Cardiac septum (tissue), 1 donor: ENCODE measurements at regions not wholly inside any gene's neighbourhood (a gene's known extent, or its start where the extent isn't known, plus 50 kb on each side); places are given as distances from the start of the nearest gene placed in this dataset.
"Not testable (repeated sequence)": the region's sequence is repeated elsewhere in the genome, so short reads cannot be mapped to it uniquely, and the experiment has no call there.

Experiments used
- DNase-seq: peaks from one replicate; pipeline ENCODE4 v3.0.0-alpha.2; 2020; ENCODE audit warnings: low spot score
- intact Hi-C: fragments of 100-400 bp; cut with DNase I; formaldehyde crosslinking; loops from one replicate; pipeline ENCODE4 v1.14.0; 2022
- donor health status: DM: no; HTN: no; CAD: no.

- intact Hi-C loops, DNase-seq: not testable (repeated sequence)
Observed at GRCh38 chr7:149930374-149931068, 56.8 kb downstream of the ATP6V0E2 start.

- intact Hi-C loops, result not testable (repeated sequence)
Observed at GRCh38 chr7:149933776-149934175, 60.0 kb downstream of the ATP6V0E2 start.

GRCh38 chr7:149947346-149947745 lies 73.6 kb downstream of the ATP6V0E2 start:
- intact Hi-C loops, DNase-seq: not testable (repeated sequence)

More at GRCh38 chr7:149933776-149934175, 60.0 kb downstream of the ATP6V0E2 start:
- not testable (repeated sequence) for DNase-seq

- DNase-seq, intact Hi-C loops: not testable (repeated sequence)
Observed at GRCh38 chr7:149948444-149948843, 74.7 kb downstream of the ATP6V0E2 start.

- intact Hi-C loops, DNase-seq: not testable (repeated sequence)
Observed at GRCh38 chr7:149949863-149950577, 76.3 kb downstream of the ATP6V0E2 start.

GRCh38 chr7:149950578-149950924 lies 76.8 kb downstream of the ATP6V0E2 start:
- intact Hi-C loops, DNase-seq: not testable (repeated sequence)

GRCh38 chr7:149951579-149951978 lies 77.8 kb downstream of the ATP6V0E2 start:
- intact Hi-C loops, DNase-seq: not testable (repeated sequence)

GRCh38 chr7:149958880-149959279 lies 85.1 kb downstream of the ATP6V0E2 start:
- DNase-seq, intact Hi-C loops: not testable (repeated sequence)

- DNase-seq, intact Hi-C loops: not testable (repeated sequence)
Observed at GRCh38 chr7:149960863-149961262, 87.1 kb downstream of the ATP6V0E2 start.

- DNase-seq, intact Hi-C loops: not testable (repeated sequence)
Observed at GRCh38 chr7:149961878-149962277, 88.1 kb downstream of the ATP6V0E2 start.

- DNase-seq, intact Hi-C loops: not testable (repeated sequence)
Observed at GRCh38 chr7:149962685-149963319, 89.0 kb downstream of the ATP6V0E2 start.

- intact Hi-C loops, DNase-seq: not testable (repeated sequence)
Observed at GRCh38 chr7:149963985-149964384, 90.2 kb downstream of the ATP6V0E2 start.

GRCh38 chr7:149966444-149966843 lies 92.7 kb downstream of the ATP6V0E2 start:
- DNase-seq, intact Hi-C loops: not testable (repeated sequence)

GRCh38 chr7:149972977-149973376 lies 99.2 kb downstream of the ATP6V0E2 start:
- DNase-seq, intact Hi-C loops: not testable (repeated sequence)

GRCh38 chr7:149973681-149974080 lies 99.9 kb downstream of the ATP6V0E2 start:
- intact Hi-C loops, result not testable (repeated sequence)

GRCh38 chr7:149975608-149976007 lies 101.8 kb downstream of the ATP6V0E2 start:
- intact Hi-C loops, DNase-seq: not testable (repeated sequence)

More at GRCh38 chr7:149973681-149974080, 99.9 kb downstream of the ATP6V0E2 start:
- DNase-seq, result not testable (repeated sequence)

- DNase-seq, intact Hi-C loops: not testable (repeated sequence)
Observed at GRCh38 chr7:149978537-149978936, 104.8 kb downstream of the ATP6V0E2 start.

- intact Hi-C loops, DNase-seq: not testable (repeated sequence)
Observed at GRCh38 chr7:149978944-149979343, 105.2 kb downstream of the ATP6V0E2 start.

GRCh38 chr7:149982537-149983112 lies 108.9 kb downstream of the ATP6V0E2 start:
- DNase-seq, intact Hi-C loops: not testable (repeated sequence)

GRCh38 chr7:149986866-149987265 lies 113.1 kb downstream of the ATP6V0E2 start:
- intact Hi-C loops, result not testable (repeated sequence)

More at GRCh38 chr7:149986866-149987265, 113.1 kb downstream of the ATP6V0E2 start:
- not testable (repeated sequence) for DNase-seq
